Keratinocyte (primary cell): ENCODE measurements at regions not wholly inside any gene's neighbourhood (a gene's known extent, or its start where the extent isn't known, plus 50 kb on each side); places are given as distances from the start of the nearest gene placed in this dataset.

Source experiments
- DNase-seq: peaks from one replicate; pipeline ENCODE4 v3.0.0-alpha.2; 2011; ENCODE audit warnings: low read depth, missing footprints, low spot score
- FAIRE-seq: peaks from 2 replicates; lab custom pipeline; 2011; peaks lifted over from hg19 to GRCh38; lab: Jason Lieb, UNC
- H2AFZ ChIP-seq: 2 replicates; pipeline ENCODE4 v1.6.0; 2012; ENCODE audit warnings: low read length, control low read depth, inconsistent platforms; ENCODE audit not compliant: control insufficient read depth
- H3K27ac ChIP-seq: 2 replicates; pipeline ENCODE4 v1.5.1; 2011; ENCODE audit warnings: low read length; ENCODE audit not compliant: control insufficient read depth, insufficient read depth
- H3K27me3 ChIP-seq: 3 replicates; pipeline ENCODE4 v1.6.0; 2011; ENCODE audit warnings: low read length; ENCODE audit not compliant: control insufficient read depth, insufficient read depth; ENCODE audit errors: extremely low read depth
- H3K36me3 ChIP-seq, 2 experiments: 2 replicates in 1 of 2; 3 replicates in 1 of 2; pipeline ENCODE4 v1.5.1; 2011; ENCODE audit warnings: low read length in 2 of 2, mild to moderate bottlenecking in 1 of 2; ENCODE audit not compliant: control insufficient read depth in 2 of 2, insufficient read depth in 2 of 2; ENCODE audit errors: extremely low read depth in 1 of 2
- H3K4me1 ChIP-seq: 3 replicates; pipeline ENCODE4 v1.5.1; 2011; ENCODE audit warnings: low read length; ENCODE audit not compliant: control insufficient read depth, insufficient read depth; ENCODE audit errors: extremely low read depth
- H3K4me2 ChIP-seq: 3 replicates; pipeline ENCODE4 v1.6.0; 2011; ENCODE audit warnings: low read depth, low read length; ENCODE audit not compliant: control insufficient read depth, insufficient read depth; ENCODE audit errors: extremely low read depth
- H3K4me3 ChIP-seq, 3 experiments: fragments of 200-600 bp in 1 of 3; sonication (generic) in 1 of 3; 2 replicates in 2 of 3; 3 replicates in 1 of 3; pipeline ENCODE4 v1.5.1; 2011 to 2016; ENCODE audit warnings: low read length in 3 of 3, mild to moderate bottlenecking in 3 of 3, control low read depth in 2 of 3, inconsistent platforms in 1 of 3, low read depth in 1 of 3, mixed read lengths in 1 of 3, mixed run types in 1 of 3, moderate library complexity in 1 of 3; ENCODE audit not compliant: control insufficient read depth in 2 of 3, insufficient read depth in 2 of 3; ENCODE audit errors: extremely low read depth in 1 of 3
- H3K79me2 ChIP-seq: 2 replicates; pipeline ENCODE4 v1.6.0; 2012; ENCODE audit warnings: low read length; ENCODE audit not compliant: control insufficient read depth, insufficient read depth
- H3K9ac ChIP-seq: 3 replicates; pipeline ENCODE4 v1.6.0; 2011; ENCODE audit warnings: low read length; ENCODE audit not compliant: control insufficient read depth, insufficient read depth; ENCODE audit errors: extremely low read depth
- H3K9me1 ChIP-seq: 3 replicates; pipeline ENCODE4 v1.6.0; 2011; ENCODE audit warnings: low read length; ENCODE audit not compliant: control insufficient read depth, insufficient read depth; ENCODE audit errors: extremely low read depth
- H3K9me3 ChIP-seq: 2 replicates; pipeline ENCODE4 v1.5.1; 2012; ENCODE audit warnings: low read depth, low read length; ENCODE audit not compliant: control insufficient read depth
- H4K20me1 ChIP-seq: 3 replicates; pipeline ENCODE4 v1.6.0; 2011; ENCODE audit warnings: low read length; ENCODE audit not compliant: control insufficient read depth, insufficient read depth; ENCODE audit errors: extremely low read depth
- EZH2 ChIP-seq: IDR thresholded peaks from one replicate; pipeline ENCODE4 v1.6.1; 2012; ENCODE audit warnings: inconsistent platforms, mild to moderate bottlenecking, low read length, moderate library complexity
- dilution Hi-C: fragments of 300-500 bp; cut with MboI; formaldehyde crosslinking; loops from one replicate; pipeline ENCODE4 v1.7.0; 2020; ENCODE audit warnings: low sequenced_read_pairs; ENCODE audit not compliant: extremely low pct_ligation_motif_present
- TF ChIP-seq, protein P1 (sequence below), 3 experiments: IDR thresholded peaks in 1 of 3; conservative IDR thresholded peaks in 1 of 3; optimal IDR thresholded peaks in 1 of 3; 2 replicates in 2 of 3; 3 replicates in 1 of 3; pipeline versions ENCODE3 to v1.5.1; 2011; ENCODE audit warnings: low read length in 3 of 3, mild to moderate bottlenecking in 3 of 3, moderate library complexity in 2 of 3, control low read depth in 1 of 3, inconsistent platforms in 1 of 3; ENCODE audit not compliant: insufficient read depth in 2 of 3; ENCODE audit errors: extremely low read depth in 1 of 3

DNA sequence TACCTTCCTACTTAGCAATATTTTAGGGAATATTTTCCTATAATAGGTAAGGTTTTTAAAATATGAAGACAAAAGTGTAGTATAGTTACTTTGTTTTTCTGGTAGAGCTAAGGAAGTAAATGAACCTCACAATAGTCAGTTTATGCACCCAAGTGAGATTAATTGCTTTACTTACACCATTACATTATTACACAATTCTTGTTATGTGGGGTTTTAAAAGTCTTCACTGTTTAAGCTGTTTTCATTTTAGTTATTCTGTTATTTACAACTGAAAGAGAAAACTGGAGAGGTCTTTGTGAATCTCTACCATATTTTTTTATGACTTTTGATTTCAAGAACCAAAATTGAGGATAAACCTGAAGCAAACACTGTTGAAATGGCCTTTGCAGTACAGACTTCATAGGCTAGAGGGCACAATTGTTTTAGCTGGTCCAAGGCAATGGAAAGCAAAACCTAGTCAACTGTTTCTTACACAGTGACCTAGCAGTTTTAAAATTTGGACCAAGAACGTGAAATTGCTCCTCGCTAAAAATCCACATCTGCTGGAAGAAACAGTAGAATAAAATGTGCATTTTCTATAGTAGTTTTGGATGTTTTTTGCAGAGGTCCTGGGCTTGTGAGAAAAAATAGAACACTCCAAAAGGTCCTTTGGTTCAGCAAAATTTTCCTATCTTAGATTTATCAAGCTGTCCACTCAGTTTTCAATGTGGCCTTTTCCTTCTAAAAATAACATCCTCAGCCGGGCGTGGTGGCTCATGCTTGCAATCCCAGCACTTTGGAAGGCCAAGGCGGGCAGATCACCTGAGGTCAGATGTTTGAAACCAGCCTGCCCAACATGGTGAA lies 66.4 kb upstream of the FER start:
- dilution Hi-C loops, result no loop called here
- Histone ChIP-seq H3K4me2 (no peak overlapping the region), H3K4me3 (no peak overlapping the region), H2AFZ (no peak overlapping the region), H3K27ac (no peak overlapping the region), H3K79me2 (no peaks in the 10 kb centered on the region), H3K9ac (no peak overlapping the region), H4K20me1 (no peaks in the 10 kb centered on the region), H3K36me3 (no peaks in the 10 kb centered on the region), H3K27me3 (peaks cover 5% of the 10 kb centered on the region), H3K9me3 (no peaks in the 10 kb centered on the region), H3K4me1 (no peaks in the 10 kb centered on the region), H3K9me1 (no peaks in the 10 kb centered on the region)
- peak; percentile 90 for FAIRE-seq
- TF ChIP-seq, protein P1, sequence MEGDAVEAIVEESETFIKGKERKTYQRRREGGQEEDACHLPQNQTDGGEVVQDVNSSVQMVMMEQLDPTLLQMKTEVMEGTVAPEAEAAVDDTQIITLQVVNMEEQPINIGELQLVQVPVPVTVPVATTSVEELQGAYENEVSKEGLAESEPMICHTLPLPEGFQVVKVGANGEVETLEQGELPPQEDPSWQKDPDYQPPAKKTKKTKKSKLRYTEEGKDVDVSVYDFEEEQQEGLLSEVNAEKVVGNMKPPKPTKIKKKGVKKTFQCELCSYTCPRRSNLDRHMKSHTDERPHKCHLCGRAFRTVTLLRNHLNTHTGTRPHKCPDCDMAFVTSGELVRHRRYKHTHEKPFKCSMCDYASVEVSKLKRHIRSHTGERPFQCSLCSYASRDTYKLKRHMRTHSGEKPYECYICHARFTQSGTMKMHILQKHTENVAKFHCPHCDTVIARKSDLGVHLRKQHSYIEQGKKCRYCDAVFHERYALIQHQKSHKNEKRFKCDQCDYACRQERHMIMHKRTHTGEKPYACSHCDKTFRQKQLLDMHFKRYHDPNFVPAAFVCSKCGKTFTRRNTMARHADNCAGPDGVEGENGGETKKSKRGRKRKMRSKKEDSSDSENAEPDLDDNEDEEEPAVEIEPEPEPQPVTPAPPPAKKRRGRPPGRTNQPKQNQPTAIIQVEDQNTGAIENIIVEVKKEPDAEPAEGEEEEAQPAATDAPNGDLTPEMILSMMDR (optimal IDR thresholded peaks at IDR 0.05 in 1 of 3, IDR thresholded peaks at IDR 0.05 in 1 of 3, conservative IDR thresholded peaks at IDR 0.05 in 1 of 3; ENCODE audit: extremely low read depth in 1 of 3, insufficient read depth in 2 of 3, low read length in 3 of 3), result peak; percentile 63 to 81 (median 71)
- TF ChIP-seq EZH2, result no peak
- no peak for DNase-seq

DNA sequence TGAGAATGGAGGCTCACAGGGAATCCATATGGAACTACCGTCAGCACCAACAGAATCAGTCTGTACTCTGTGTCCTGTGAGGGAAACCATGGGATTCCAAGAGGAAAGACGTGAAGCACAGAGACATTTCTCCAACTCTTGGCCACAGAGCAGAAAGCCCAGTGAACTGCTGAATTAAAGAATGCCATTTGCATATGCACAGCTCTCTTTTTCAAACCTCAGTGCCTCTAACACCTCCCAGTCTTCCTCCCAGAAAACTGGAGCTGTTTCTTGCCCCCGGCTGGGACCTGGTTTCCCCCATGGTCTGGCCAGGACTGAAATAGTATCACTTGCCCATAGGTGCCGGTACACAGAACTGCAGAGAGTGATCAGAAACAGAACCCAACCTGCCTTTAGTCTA lies 69.6 kb upstream of the FER start:
- Histone ChIP-seq H4K20me1 (no peaks in the 10 kb centered on the region), H3K4me1 (no peaks in the 10 kb centered on the region), H3K27ac (no peak overlapping the region), H3K9ac (no peak overlapping the region), H3K4me2 (no peak overlapping the region), H3K79me2 (no peaks in the 10 kb centered on the region), H2AFZ (no peak overlapping the region), H3K27me3 (peaks cover 5% of the 10 kb centered on the region), H3K9me1 (no peaks in the 10 kb centered on the region), H3K4me3 (no peak overlapping the region), H3K36me3 (no peaks in the 10 kb centered on the region), H3K9me3 (no peaks in the 10 kb centered on the region)
- dilution Hi-C loops, result no loop called here
- FAIRE-seq (no peak), DNase-seq (no peak)
- TF ChIP-seq, protein P1 (optimal IDR thresholded peaks at IDR 0.05 in 1 of 3, IDR thresholded peaks at IDR 0.05 in 1 of 3, conservative IDR thresholded peaks at IDR 0.05 in 1 of 3; ENCODE audit: extremely low read depth in 1 of 3, insufficient read depth in 2 of 3, low read length in 3 of 3), result no peak
- TF ChIP-seq EZH2, result no peak
